Adrenal gland (tissue), 9 donors: ENCODE measurements at regions not wholly inside any gene's neighbourhood (a gene's known extent, or its start where the extent isn't known, plus 50 kb on each side); places are given as distances from the start of the nearest gene placed in this dataset.

Experiments used
- DNase-seq, 7 donors: peaks; one replicate each; pipeline ENCODE4 v3.0.0-alpha.2; 2019 to 2020
- H3K27ac ChIP-seq, 5 donors: fragments of 200-600 bp; sonication (generic) in 4 of 5; 1 replicate in 3 of 5; 2 replicates in 2 of 5; pipeline versions ENCODE4 v1.5.1 to v1.8.0; 2016 to 2020; ENCODE audit warnings: mild to moderate bottlenecking in 1 of 5
- H3K27me3 ChIP-seq: fragments of 200-600 bp; 2 replicates; pipeline ENCODE4 v1.8.0; 2021
- H3K36me3 ChIP-seq, 2 donors: fragments of 200-600 bp; replicated peaks in 1 of 2; 1 replicate in 1 of 2; 2 replicates in 1 of 2; pipeline versions ENCODE4 v1.5.1 to v1.8.0; 2018 to 2022
- H3K4me1 ChIP-seq, 2 donors: fragments of 200-600 bp; replicated peaks in 1 of 2; 1 replicate in 1 of 2; 2 replicates in 1 of 2; pipeline versions ENCODE4 v1.5.1 to v1.8.0; 2018 to 2021
- H3K4me3 ChIP-seq, 4 donors: fragments of 200-600 bp; sonication (generic) in 3 of 4; one replicate each; pipeline ENCODE4 v1.5.1; 2016 to 2018
- H3K9me3 ChIP-seq, 3 donors: fragments of 200-600 bp; sonication (generic) in 1 of 3; replicated peaks in 1 of 3; 1 replicate in 2 of 3; 2 replicates in 1 of 3; pipeline versions ENCODE4 v1.5.1 to v1.8.0; 2016 to 2021
- POLR2A ChIP-seq, 2 donors: fragments of 450-650 bp; IDR thresholded peaks; one replicate each; pipeline ENCODE4 v1.6.1; 2017; ENCODE audit warnings: antibody characterized with exemption in 2 of 2, mild to moderate bottlenecking in 2 of 2, moderate library complexity in 1 of 2
- WGBS, 4 donors: extraction: QIAGEN DNeasy Blood & Tissue Kit in 2 of 4; methylation state at CpG; one replicate each; pipeline versions ENCODE4 v1.1.5 to v1.1.7; 2013 to 2017; 5-methylcytosine and 5-hydroxymethylcytosine counted together
- intact Hi-C, 2 donors: fragments of 100-400 bp; cut with DNase I; formaldehyde crosslinking; loops; one replicate each; pipeline versions ENCODE4 v1.14.1 to v1.15.0; 2022 to 2023
- TF ChIP-seq, protein P1 (sequence below), 6 experiments: fragments of 450-650 bp in 4 of 6; fragments of 200-600 bp in 2 of 6; sonication (generic) in 1 of 6; IDR thresholded peaks; 1 replicate in 5 of 6; 2 replicates in 1 of 6; pipeline versions ENCODE4 v1.5.1 to v1.8.0; 2016 to 2021; ENCODE audit warnings: antibody characterized with exemption in 6 of 6, mild to moderate bottlenecking in 2 of 6, moderate library complexity in 1 of 6
- donor health status: healthy with polysubstance abuse.
- donor health status: Bipolar disorder and iron deficiency.
- donor health status: DM: yes; HTN: yes; CAD: no.
- donor health status: DM: no; HTN: no; CAD: no.
- donor health status: DM: no; HTN: no; CAD: no.

DNA sequence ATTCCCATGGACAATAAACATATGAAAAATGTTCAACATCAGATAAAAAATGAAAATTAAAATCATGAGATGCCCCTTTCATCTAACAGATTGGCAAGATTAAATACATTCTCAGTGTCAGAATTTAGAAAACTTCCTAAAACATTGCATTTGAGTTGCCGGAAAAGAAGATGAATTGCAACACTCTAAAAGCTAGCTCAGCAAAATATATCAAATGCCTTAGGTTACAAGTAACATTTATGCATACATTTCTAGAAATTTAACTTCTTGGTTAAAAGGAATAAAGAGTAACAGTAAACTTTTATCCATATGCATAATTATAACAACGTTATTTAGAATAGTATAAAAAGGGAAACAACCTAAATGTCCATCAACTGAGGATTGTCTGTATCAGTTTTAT, 239.0 kb downstream of the PMP22 start:
- no peaks in the 10 kb centered on the region for H3K4me1 ChIP-seq
- H3K9me3 ChIP-seq, result no peaks in the 10 kb centered on the region
- H3K27me3 ChIP-seq, result no peaks in the 10 kb centered on the region
- no peak overlapping the region for H3K4me3 ChIP-seq
- no peak overlapping the region for H3K27ac ChIP-seq
- intact Hi-C loops, result no loop called here
- H3K36me3 ChIP-seq, result no peaks in the 10 kb centered on the region
- 49 to 65% (median 60%) methylated on average over 2 of the region's 2 CpGs for WGBS, 4 donors
- no peak for DNase-seq
- TF ChIP-seq POLR2A (IDR thresholded peaks at IDR 0.05), result no peak
- TF ChIP-seq, protein P1, sequence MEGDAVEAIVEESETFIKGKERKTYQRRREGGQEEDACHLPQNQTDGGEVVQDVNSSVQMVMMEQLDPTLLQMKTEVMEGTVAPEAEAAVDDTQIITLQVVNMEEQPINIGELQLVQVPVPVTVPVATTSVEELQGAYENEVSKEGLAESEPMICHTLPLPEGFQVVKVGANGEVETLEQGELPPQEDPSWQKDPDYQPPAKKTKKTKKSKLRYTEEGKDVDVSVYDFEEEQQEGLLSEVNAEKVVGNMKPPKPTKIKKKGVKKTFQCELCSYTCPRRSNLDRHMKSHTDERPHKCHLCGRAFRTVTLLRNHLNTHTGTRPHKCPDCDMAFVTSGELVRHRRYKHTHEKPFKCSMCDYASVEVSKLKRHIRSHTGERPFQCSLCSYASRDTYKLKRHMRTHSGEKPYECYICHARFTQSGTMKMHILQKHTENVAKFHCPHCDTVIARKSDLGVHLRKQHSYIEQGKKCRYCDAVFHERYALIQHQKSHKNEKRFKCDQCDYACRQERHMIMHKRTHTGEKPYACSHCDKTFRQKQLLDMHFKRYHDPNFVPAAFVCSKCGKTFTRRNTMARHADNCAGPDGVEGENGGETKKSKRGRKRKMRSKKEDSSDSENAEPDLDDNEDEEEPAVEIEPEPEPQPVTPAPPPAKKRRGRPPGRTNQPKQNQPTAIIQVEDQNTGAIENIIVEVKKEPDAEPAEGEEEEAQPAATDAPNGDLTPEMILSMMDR (IDR thresholded peaks at IDR 0.05), result no peak

DNA sequence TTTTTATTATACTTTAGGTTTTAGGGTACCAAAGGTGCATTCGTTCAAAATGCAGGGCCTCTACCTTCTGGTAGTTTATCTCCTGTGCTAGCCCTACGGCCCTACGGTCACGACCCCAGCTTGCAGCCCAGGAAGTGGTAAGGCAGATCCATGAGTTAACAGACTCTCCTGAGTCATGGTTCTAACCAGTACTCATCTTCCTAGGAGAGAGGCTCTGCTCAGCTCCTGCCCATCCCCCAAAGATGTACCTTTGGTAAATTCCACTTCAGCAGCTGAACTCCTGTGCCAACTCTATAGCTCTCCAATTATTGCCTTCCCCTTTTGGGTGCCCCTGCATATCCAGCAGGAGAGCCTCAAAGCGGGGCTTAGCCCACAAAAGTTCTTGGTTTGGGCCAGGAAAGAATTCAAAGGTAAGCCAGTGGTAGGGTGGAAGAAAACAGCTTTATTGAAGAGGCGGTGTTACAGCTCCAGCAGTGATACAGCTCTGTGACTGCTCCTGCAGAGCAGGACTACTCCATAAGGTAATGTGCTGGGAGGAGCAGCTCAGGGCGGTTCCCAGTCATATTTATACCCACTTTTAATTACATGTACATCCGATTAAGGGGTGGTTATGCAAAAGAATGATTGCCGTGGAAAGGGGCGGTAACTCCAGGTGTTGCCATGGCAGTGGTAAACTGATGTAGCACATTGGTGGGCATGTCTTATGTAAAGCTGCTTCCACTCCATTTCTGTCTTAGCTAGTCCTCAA, 241.4 kb downstream of the PMP22 start:
- H3K27me3 ChIP-seq, result no peaks in the 10 kb centered on the region
- H3K36me3 ChIP-seq, result no peaks in the 10 kb centered on the region
- no peak for TF ChIP-seq POLR2A (IDR thresholded peaks at IDR 0.05)
- TF ChIP-seq, protein P1 (IDR thresholded peaks at IDR 0.05), result no peak
- H3K4me3 ChIP-seq, result no peak overlapping the region
- no peak overlapping the region for H3K27ac ChIP-seq
- DNase-seq, result no peak
- 83 to 92% (median 86%) methylated on average over 10 of the region's 10 CpGs for WGBS, 4 donors
- no peaks in the 10 kb centered on the region for H3K4me1 ChIP-seq
- intact Hi-C loops, result no loop called here
- H3K9me3 ChIP-seq, result no peaks in the 10 kb centered on the region

DNA sequence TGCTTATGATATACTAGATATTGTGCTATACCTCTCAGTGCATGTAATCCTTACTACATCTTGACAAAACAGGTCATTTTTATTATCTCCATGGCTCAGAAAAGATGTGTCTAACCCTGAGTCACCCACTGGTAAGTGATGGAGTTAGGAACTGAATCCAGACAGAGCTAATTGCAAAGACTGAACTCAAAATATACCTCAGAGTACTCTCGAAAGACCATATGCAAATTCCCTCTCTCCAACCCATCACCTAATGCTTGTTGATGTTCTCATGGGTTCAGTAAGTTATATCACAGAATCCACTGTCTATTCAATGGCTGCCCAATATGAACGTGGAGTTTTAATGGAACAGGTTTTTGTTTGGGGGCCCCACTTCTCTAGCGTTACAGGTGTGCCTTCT, 246.0 kb downstream of the PMP22 start:
- no peaks in the 10 kb centered on the region for H3K27me3 ChIP-seq
- no peaks in the 10 kb centered on the region for H3K36me3 ChIP-seq
- 72 to 91% (median 80%) methylated on average over 3 of the region's 3 CpGs for WGBS, 4 donors
- H3K9me3 ChIP-seq, result no peaks in the 10 kb centered on the region
- DNase-seq, result no peak
- H3K27ac ChIP-seq, result no peak overlapping the region
- TF ChIP-seq POLR2A (IDR thresholded peaks at IDR 0.05), result no peak
- TF ChIP-seq, protein P1 (IDR thresholded peaks at IDR 0.05), result no peak
- intact Hi-C loops, result no loop called here
- H3K4me3 ChIP-seq, result no peak overlapping the region
- no peaks in the 10 kb centered on the region for H3K4me1 ChIP-seq

DNA sequence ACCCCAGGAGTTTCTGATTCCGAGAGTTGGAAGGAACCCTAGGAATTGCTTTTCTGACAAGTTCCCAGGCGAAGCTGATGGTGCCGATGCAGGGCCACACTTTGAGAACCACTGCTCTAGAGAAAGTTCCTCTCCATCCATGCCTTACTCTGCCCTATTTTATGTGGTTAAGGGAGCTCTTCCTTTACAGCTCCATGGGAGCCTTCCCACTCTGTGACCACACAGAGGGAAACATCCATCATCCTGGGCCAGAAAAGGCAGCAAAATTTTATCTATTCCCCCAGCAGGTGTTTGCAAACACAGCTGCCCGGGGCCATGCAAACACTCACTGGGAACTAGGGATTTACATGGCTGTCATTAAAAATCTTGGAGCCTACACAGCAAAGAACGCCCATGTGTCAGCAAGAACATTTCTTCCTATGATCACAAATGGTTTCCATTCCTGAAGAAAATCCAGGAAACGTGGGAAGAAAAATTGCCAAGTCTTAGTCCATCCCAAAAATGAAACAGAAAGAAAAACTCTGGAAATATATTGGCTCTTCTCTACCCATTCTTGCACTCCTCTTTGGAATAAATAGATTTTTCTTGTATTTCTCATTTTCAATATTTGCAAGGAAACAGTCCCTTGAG, 252.7 kb downstream of the PMP22 start:
- WGBS, 4 donors, result 56 to 63% (median 58%) methylated on average over 6 of the region's 6 CpGs
- Histone ChIP-seq H3K27ac (no peak overlapping the region), H3K36me3 (no peaks in the 10 kb centered on the region), H3K4me1 (no peaks in the 10 kb centered on the region), H3K4me3 (no peak overlapping the region), H3K27me3 (no peaks in the 10 kb centered on the region), H3K9me3 (no peaks in the 10 kb centered on the region)
- intact Hi-C loops, result no loop called here
- no peak for TF ChIP-seq POLR2A (IDR thresholded peaks at IDR 0.05)
- no peak for DNase-seq
